ENCODE measurements at regions not wholly inside any gene's neighbourhood (a gene's known extent, or its start where the extent isn't known, plus 50 kb on each side); places are given as distances from the start of the nearest gene placed in this dataset.

DNA sequence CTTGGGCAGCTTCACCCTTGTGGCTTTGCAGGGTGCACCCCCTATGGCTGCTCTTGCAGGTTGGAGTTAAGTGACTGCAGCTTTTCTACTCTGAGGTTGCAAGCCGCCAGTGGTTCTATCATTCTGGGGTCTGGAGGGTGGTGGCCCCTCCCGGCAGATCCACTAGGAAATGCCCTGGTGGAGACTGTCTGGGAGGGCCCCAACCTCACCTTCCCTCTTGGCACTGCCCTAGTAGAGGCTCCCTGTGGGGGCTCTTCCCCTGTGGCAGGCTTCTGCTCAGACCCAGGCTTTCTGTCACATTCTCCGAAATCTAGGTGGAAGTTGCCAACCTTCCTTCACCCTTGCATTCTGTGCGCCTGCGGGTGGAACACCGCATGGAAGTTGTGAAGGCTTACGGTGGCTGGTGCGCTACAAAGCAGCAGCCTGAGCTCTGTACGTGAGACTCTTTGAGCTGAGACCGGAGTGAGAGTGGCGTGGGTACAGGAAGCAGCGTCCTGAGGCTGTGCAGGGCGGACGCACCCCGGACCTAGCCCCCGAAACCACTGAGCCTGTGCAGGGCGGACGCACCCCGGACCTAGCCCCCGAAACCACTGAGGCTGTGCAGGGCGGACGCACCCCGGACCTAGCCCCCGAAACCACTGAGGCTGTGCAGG lies 626.7 kb upstream of the FRG1 start:
- Histone ChIP-seq H3K4me1 (peaks cover 0 to 7% (median 0%) of the 10 kb centered on the region in 4 donors), H3K27ac (replicated peaks in 1 of 4) (no peak overlapping the region), H3K27me3 (no peaks in the 10 kb centered on the region), H3K36me3 (no peaks in the 10 kb centered on the region), H3K9me3 (peaks cover 0 to under 1% (median 0%) of the 10 kb centered on the region in 4 donors), H3K4me3 (no peak overlapping the region)
- intact Hi-C loops (cut with DNase I): no loop called here
- TF ChIP-seq EP300 (IDR thresholded peaks at IDR 0.05) (no peak), POLR2A (IDR thresholded peaks at IDR 0.05; ENCODE audit: low read depth) (no peak), POLR2AphosphoS5 (IDR thresholded peaks at IDR 0.05) (no peak)
- TF ChIP-seq, protein P1, sequence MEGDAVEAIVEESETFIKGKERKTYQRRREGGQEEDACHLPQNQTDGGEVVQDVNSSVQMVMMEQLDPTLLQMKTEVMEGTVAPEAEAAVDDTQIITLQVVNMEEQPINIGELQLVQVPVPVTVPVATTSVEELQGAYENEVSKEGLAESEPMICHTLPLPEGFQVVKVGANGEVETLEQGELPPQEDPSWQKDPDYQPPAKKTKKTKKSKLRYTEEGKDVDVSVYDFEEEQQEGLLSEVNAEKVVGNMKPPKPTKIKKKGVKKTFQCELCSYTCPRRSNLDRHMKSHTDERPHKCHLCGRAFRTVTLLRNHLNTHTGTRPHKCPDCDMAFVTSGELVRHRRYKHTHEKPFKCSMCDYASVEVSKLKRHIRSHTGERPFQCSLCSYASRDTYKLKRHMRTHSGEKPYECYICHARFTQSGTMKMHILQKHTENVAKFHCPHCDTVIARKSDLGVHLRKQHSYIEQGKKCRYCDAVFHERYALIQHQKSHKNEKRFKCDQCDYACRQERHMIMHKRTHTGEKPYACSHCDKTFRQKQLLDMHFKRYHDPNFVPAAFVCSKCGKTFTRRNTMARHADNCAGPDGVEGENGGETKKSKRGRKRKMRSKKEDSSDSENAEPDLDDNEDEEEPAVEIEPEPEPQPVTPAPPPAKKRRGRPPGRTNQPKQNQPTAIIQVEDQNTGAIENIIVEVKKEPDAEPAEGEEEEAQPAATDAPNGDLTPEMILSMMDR (IDR thresholded peaks at IDR 0.05): no peak
- DNase-seq (ENCODE audit: extremely low spot score): no peak
- 97% methylated on average over 16 of the region's 24 CpGs for WGBS

DNA sequence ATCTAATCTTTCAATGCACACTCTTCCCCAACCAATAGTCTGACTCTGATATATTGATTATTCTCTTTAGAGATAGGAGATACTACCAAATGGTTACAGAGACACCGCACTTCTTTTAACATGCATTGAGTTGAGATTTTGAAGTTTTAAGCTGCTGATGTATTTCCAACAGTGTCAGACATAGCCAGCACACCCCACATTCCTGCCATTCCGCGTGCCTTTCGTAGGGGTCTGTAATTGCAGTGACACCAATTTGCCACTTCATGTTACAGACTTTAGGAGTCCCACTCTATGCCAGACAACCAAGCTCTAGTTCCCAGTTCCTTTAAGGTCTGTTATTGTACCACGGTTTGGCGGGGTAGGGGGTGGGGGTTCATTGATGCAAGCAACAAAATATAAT lies 618.2 kb upstream of the FRG1 start:
- Histone ChIP-seq H3K4me1 (no peaks in the 10 kb centered on the region), H3K9me3 (peaks cover 0 to 4% (median 2%) of the 10 kb centered on the region in 4 donors), H3K4me3 (no peak overlapping the region), H3K27ac (replicated peaks in 1 of 4) (no peak overlapping the region), H3K27me3 (no peaks in the 10 kb centered on the region), H3K36me3 (no peaks in the 10 kb centered on the region)
- 85% methylated on average over 6 of the region's 6 CpGs for WGBS
- no peak for DNase-seq (ENCODE audit: extremely low spot score)
- intact Hi-C loops (cut with DNase I): no loop called here
- TF ChIP-seq POLR2A (IDR thresholded peaks at IDR 0.05; ENCODE audit: low read depth) (no peak), POLR2AphosphoS5 (IDR thresholded peaks at IDR 0.05) (no peak), EP300 (IDR thresholded peaks at IDR 0.05) (no peak)
- TF ChIP-seq, protein P1 (IDR thresholded peaks at IDR 0.05): no peak

DNA sequence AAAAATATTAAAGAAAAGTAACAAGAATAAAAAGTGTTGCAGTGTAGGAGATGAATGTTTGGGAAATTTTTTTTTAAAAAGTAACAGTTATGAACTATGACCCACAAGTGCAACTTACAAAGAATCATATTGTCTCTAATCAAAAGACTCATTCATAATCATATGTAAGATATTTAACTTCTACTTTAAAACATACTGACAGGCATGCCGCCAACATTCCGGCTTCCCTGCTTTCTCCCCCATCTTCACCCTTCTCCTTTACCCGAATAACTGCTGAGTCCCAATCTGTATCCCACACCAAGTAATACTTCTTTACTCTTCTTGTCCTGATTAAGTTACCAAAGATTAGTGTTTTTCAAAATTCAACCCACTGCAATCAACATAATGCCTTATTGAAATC lies 598.8 kb upstream of the FRG1 start:
- DNase-seq (ENCODE audit: extremely low spot score): no peak
- Histone ChIP-seq H3K36me3 (no peaks in the 10 kb centered on the region), H3K27ac (replicated peaks in 1 of 4) (no peak overlapping the region), H3K27me3 (no peaks in the 10 kb centered on the region), H3K4me3 (no peak overlapping the region), H3K9me3 (no peaks in the 10 kb centered on the region), H3K4me1 (no peaks in the 10 kb centered on the region)
- intact Hi-C loops (cut with DNase I): no loop called here
- WGBS: 47% methylated on average over 3 of the region's 3 CpGs
- TF ChIP-seq, protein P1 (IDR thresholded peaks at IDR 0.05): no peak
- TF ChIP-seq EP300 (IDR thresholded peaks at IDR 0.05) (no peak), POLR2A (IDR thresholded peaks at IDR 0.05; ENCODE audit: low read depth) (no peak), POLR2AphosphoS5 (IDR thresholded peaks at IDR 0.05) (no peak)

DNA sequence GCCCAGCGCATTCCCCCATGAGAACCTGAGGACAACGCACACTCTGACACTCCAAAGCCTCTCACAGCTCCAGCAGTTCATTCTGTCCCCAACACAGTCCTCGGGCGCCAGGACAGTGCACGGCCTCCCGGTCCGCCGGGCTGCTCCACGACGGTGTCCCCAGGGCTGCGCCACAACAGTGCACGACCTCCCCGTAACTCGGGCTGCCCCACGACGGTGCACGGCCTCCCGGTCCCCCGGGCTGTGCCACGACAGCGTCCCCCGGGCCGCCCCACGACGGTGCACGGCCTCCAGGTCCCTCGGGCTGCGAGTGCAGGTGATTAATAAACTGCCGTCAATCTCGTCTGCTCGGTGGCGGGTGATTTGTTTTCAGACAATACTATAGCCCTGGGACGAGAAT lies 585.1 kb upstream of the FRG1 start:
- TF ChIP-seq, protein P1 (IDR thresholded peaks at IDR 0.05): no peak
- TF ChIP-seq POLR2AphosphoS5 (IDR thresholded peaks at IDR 0.05): no peak
- TF ChIP-seq EP300 (IDR thresholded peaks at IDR 0.05): no peak
- TF ChIP-seq POLR2A (IDR thresholded peaks at IDR 0.05; ENCODE audit: low read depth): no peak
- Histone ChIP-seq H3K27me3 (no peaks in the 10 kb centered on the region), H3K27ac (replicated peaks in 1 of 4) (no peak overlapping the region), H3K36me3 (no peaks in the 10 kb centered on the region), H3K9me3 (no peaks in the 10 kb centered on the region), H3K4me3 (no peak overlapping the region), H3K4me1 (no peaks in the 10 kb centered on the region)
- no peak for DNase-seq (ENCODE audit: extremely low spot score)
- WGBS: 85% methylated on average over 32 of the region's 33 CpGs
- intact Hi-C loops (cut with DNase I): no loop called here

DNA sequence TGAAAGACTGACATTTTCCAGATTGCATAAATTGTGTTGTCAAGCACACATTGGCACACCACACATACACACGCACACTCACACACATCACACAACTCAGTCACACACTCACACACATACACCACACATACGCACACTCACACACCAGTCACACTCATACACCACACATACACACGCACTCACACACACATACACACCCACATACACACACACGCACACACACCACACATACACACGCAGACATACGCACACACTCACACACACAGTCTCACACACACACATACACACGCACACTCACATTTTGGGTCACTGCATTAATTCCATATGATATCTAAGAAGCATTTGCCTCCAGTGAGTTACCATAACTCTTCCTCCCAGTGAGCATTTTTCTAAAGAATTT lies 578.3 kb upstream of the FRG1 start:
- intact Hi-C loops (cut with DNase I): no loop called here
- no peak for DNase-seq (ENCODE audit: extremely low spot score)
- no peaks in the 10 kb centered on the region for H3K36me3 ChIP-seq
- no peaks in the 10 kb centered on the region for H3K9me3 ChIP-seq
- WGBS: 77% methylated on average over 7 of the region's 7 CpGs
- H3K27me3 ChIP-seq: no peaks in the 10 kb centered on the region
- TF ChIP-seq EP300 (IDR thresholded peaks at IDR 0.05) (no peak), POLR2AphosphoS5 (IDR thresholded peaks at IDR 0.05) (no peak), POLR2A (IDR thresholded peaks at IDR 0.05; ENCODE audit: low read depth) (no peak)
- TF ChIP-seq, protein P1 (IDR thresholded peaks at IDR 0.05): no peak
- no peak overlapping the region for H3K27ac ChIP-seq (replicated peaks in 1 of 4)
- no peaks in the 10 kb centered on the region for H3K4me1 ChIP-seq
- no peak overlapping the region for H3K4me3 ChIP-seq
